ENCODE measurements at regions not wholly inside any gene's neighbourhood (a gene's known extent, or its start where the extent isn't known, plus 50 kb on each side); places are given as distances from the start of the nearest gene placed in this dataset.

DNA sequence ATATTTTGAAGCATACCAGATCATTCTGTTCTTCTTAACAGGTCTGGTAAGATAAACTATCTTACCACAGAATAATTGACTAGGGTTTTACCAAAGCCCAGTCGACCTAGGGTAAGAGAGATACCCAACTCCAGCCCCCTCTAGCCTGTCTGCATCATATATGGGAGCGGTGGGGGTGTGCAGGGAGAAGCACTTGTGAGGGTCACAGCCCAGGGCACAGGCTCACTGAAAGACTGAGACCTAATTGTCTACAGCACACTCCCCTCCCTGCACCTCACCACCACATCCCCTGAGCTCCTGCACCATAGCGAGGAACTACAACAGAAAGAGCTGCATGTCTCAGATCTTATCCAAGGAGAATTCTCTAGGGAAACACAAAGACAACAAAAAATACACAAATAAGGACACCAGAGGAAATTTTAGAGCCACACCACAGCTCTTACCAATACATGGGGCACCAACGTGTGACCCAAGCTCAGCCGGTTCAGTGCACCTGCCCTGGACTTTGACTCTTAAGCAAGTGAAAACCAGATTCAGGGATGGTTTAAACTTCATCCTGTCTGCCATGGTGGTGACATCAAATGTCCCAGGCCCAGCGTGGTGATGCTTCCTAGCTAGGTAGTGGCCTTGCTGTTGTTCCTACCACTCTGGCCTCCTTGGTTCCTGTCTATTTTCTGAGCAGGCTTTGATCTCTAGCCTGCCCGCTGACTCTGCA, 150.8 kb downstream of the HERPUD2 start:
- no peak for TF ChIP-seq OSR1 (CRISPR knock-in tag; IDR thresholded peaks at IDR 0.05)
- TF ChIP-seq, protein P1, sequence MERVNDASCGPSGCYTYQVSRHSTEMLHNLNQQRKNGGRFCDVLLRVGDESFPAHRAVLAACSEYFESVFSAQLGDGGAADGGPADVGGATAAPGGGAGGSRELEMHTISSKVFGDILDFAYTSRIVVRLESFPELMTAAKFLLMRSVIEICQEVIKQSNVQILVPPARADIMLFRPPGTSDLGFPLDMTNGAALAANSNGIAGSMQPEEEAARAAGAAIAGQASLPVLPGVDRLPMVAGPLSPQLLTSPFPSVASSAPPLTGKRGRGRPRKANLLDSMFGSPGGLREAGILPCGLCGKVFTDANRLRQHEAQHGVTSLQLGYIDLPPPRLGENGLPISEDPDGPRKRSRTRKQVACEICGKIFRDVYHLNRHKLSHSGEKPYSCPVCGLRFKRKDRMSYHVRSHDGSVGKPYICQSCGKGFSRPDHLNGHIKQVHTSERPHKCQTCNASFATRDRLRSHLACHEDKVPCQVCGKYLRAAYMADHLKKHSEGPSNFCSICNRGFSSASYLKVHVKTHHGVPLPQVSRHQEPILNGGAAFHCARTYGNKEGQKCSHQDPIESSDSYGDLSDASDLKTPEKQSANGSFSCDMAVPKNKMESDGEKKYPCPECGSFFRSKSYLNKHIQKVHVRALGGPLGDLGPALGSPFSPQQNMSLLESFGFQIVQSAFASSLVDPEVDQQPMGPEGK (CRISPR knock-in tag; IDR thresholded peaks at IDR 0.05; ENCODE audit: borderline replicate concordance), result no peak
- no peak for TF ChIP-seq CSDC2 (CRISPR knock-in tag; IDR thresholded peaks at IDR 0.05)
- no peak for TF ChIP-seq CREB5 (CRISPR knock-in tag; IDR thresholded peaks at IDR 0.05; ENCODE audit: low read depth)
- TF ChIP-seq ZNF8 (CRISPR knock-in tag; IDR thresholded peaks at IDR 0.05), result no peak
- no peak for TF ChIP-seq GLIS3 (CRISPR knock-in tag; IDR thresholded peaks at IDR 0.05)
- TF ChIP-seq RARB (CRISPR knock-in tag; IDR thresholded peaks at IDR 0.05), result no peak
- TF ChIP-seq BACH2 (CRISPR knock-in tag; IDR thresholded peaks at IDR 0.05; ENCODE audit: borderline replicate concordance), result no peak
- TF ChIP-seq PPARA (CRISPR knock-in tag; IDR thresholded peaks at IDR 0.05; ENCODE audit: borderline replicate concordance), result no peak
- TF ChIP-seq, protein P2, sequence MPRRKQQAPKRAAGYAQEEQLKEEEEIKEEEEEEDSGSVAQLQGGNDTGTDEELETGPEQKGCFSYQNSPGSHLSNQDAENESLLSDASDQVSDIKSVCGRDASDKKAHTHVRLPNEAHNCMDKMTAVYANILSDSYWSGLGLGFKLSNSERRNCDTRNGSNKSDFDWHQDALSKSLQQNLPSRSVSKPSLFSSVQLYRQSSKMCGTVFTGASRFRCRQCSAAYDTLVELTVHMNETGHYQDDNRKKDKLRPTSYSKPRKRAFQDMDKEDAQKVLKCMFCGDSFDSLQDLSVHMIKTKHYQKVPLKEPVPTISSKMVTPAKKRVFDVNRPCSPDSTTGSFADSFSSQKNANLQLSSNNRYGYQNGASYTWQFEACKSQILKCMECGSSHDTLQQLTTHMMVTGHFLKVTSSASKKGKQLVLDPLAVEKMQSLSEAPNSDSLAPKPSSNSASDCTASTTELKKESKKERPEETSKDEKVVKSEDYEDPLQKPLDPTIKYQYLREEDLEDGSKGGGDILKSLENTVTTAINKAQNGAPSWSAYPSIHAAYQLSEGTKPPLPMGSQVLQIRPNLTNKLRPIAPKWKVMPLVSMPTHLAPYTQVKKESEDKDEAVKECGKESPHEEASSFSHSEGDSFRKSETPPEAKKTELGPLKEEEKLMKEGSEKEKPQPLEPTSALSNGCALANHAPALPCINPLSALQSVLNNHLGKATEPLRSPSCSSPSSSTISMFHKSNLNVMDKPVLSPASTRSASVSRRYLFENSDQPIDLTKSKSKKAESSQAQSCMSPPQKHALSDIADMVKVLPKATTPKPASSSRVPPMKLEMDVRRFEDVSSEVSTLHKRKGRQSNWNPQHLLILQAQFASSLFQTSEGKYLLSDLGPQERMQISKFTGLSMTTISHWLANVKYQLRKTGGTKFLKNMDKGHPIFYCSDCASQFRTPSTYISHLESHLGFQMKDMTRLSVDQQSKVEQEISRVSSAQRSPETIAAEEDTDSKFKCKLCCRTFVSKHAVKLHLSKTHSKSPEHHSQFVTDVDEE (CRISPR knock-in tag; IDR thresholded peaks at IDR 0.05), result no peak
- TF ChIP-seq SNAI2 (CRISPR knock-in tag; IDR thresholded peaks at IDR 0.05), result no peak
- no peak for TF ChIP-seq ARNTL (CRISPR knock-in tag; IDR thresholded peaks at IDR 0.05; ENCODE audit: borderline replicate concordance, low read depth)
- no peak for TF ChIP-seq TOX (CRISPR knock-in tag; IDR thresholded peaks at IDR 0.05; ENCODE audit: borderline replicate concordance)
- no peak for TF ChIP-seq ESRRG (CRISPR knock-in tag; IDR thresholded peaks at IDR 0.05)
- TF ChIP-seq ZFP30 (CRISPR knock-in tag; IDR thresholded peaks at IDR 0.05), result no peak
- no peak for TF ChIP-seq ZC3H10 (CRISPR knock-in tag; IDR thresholded peaks at IDR 0.05)
- no peak for TF ChIP-seq POU6F1 (CRISPR knock-in tag; IDR thresholded peaks at IDR 0.05; ENCODE audit: borderline replicate concordance, low read depth)
- TF ChIP-seq ZNF565 (CRISPR knock-in tag; conservative IDR thresholded peaks at IDR 0.05; ENCODE audit: low read depth), result no peak
- TF ChIP-seq ISL1 (CRISPR knock-in tag; IDR thresholded peaks at IDR 0.05), result no peak
- no peak for ATAC-seq

- TF ChIP-seq CREB5 (CRISPR knock-in tag; IDR thresholded peaks at IDR 0.05; ENCODE audit: low read depth), result no peak
- peak; percentile 100 for ATAC-seq
Measured at GRCh38 chr7:35537067-35538023, 157.6 kb downstream of the HERPUD2 start.

DNA sequence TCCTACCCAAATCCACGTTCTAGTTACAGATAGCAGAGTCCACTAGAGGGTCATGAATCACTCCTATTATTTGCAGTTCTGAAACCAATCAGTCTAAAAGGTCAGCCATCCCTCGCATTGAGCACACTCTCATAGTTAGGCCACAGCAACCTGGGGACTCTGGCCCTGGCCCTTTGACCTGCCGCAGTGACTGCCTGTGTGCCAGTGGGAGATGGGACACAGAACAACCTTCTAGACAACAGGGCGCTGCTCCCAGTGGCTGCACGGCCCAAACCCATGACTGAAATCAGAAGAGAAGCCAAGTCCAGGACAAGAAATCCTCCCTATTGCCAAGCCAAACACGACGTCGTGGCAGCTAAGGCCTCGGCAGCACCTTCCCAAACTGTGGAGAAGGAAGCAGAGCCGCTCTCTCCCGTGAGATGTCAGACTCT, 158.5 kb downstream of the HERPUD2 start:
- no peak for ATAC-seq

More for the DNA sequence above, 158.5 kb downstream of the HERPUD2 start:
- TF ChIP-seq TOX (CRISPR knock-in tag; IDR thresholded peaks at IDR 0.05; ENCODE audit: borderline replicate concordance) (no peak), ESRRG (CRISPR knock-in tag; IDR thresholded peaks at IDR 0.05) (no peak), BACH2 (CRISPR knock-in tag; IDR thresholded peaks at IDR 0.05; ENCODE audit: borderline replicate concordance) (no peak), SNAI2 (CRISPR knock-in tag; IDR thresholded peaks at IDR 0.05) (no peak), CSDC2 (CRISPR knock-in tag; IDR thresholded peaks at IDR 0.05) (no peak), CREB5 (CRISPR knock-in tag; IDR thresholded peaks at IDR 0.05; ENCODE audit: low read depth) (no peak), POU6F1 (CRISPR knock-in tag; IDR thresholded peaks at IDR 0.05; ENCODE audit: borderline replicate concordance, low read depth) (no peak), RARB (CRISPR knock-in tag; IDR thresholded peaks at IDR 0.05) (no peak)
- TF ChIP-seq, protein P1 (CRISPR knock-in tag; IDR thresholded peaks at IDR 0.05; ENCODE audit: borderline replicate concordance), result no peak
